Transverse colon (tissue), 4 donors: ENCODE measurements at regions not wholly inside any gene's neighbourhood (a gene's known extent, or its start where the extent isn't known, plus 50 kb on each side); places are given as distances from the start of the nearest gene placed in this dataset.

ENCODE experiments used
- DNase-seq: peaks from one replicate; pipeline ENCODE4 v3.0.0-alpha.2; 2019
- H3K27ac ChIP-seq, 4 donors: fragments of 200-600 bp; sonication (generic); 2 replicates each; pipeline ENCODE4 v1.5.1; 2016 to 2018; ENCODE audit warnings: inconsistent platforms in 4 of 4
- H3K27me3 ChIP-seq: fragments of 200-600 bp; sonication (generic); 2 replicates; pipeline ENCODE4 v1.5.1; 2017; ENCODE audit warnings: inconsistent platforms
- H3K36me3 ChIP-seq, 4 donors: fragments of 200-600 bp; sonication (generic); 2 replicates each; pipeline ENCODE4 v1.5.1; 2017 to 2019; ENCODE audit warnings: inconsistent platforms in 4 of 4
- H3K4me1 ChIP-seq, 4 donors: fragments of 200-600 bp; sonication (generic); 2 replicates each; pipeline ENCODE4 v1.5.1; 2017 to 2020; ENCODE audit warnings: inconsistent platforms in 4 of 4
- H3K4me3 ChIP-seq, 4 donors: fragments of 200-600 bp; sonication (generic); 1 replicate in 1 of 4; 2 replicates in 3 of 4; pipeline versions ENCODE4 v1.5.1 to v1.6.1; 2017 to 2019; ENCODE audit warnings: inconsistent platforms in 4 of 4
- H3K9me3 ChIP-seq, 2 donors: fragments of 200-600 bp; sonication (generic); 2 replicates each; pipeline ENCODE4 v1.5.1; 2017 to 2019; ENCODE audit warnings: inconsistent platforms in 2 of 2
- EP300 ChIP-seq: sonication (generic); formaldehyde crosslinking; IDR thresholded peaks from one replicate; pipeline ENCODE4 v1.6.1; 2017; ENCODE audit warnings: antibody characterized with exemption, low read depth
- POLR2A ChIP-seq: fragments of 450-650 bp; IDR thresholded peaks from one replicate; pipeline ENCODE4 v1.6.1; 2016; ENCODE audit warnings: antibody characterized with exemption, mild to moderate bottlenecking, moderate library complexity
- POLR2AphosphoS5 ChIP-seq, 3 donors: sonication (generic); formaldehyde crosslinking; IDR thresholded peaks; one replicate each; pipeline ENCODE4 v1.6.1; 2016; ENCODE audit warnings: antibody characterized with exemption in 3 of 3
- WGBS, 2 donors: methylation state at CpG; one replicate each; pipeline ENCODE4 v1.1.5; 2018; ENCODE audit warnings: low coverage in 1 of 2; 5-methylcytosine and 5-hydroxymethylcytosine counted together
- in situ Hi-C, 4 donors: fragments of 200-750 bp; cut with MboI; loops; one replicate each; pipeline versions ENCODE4 v1.15.0 to v1.15.1; 2017; ENCODE audit warnings: low sequenced_read_pairs in 3 of 4, low pct_ligation_motif_present in 1 of 4, low pct_unique_long_range_greater_than_20kb in 1 of 4
- intact Hi-C: fragments of 100-400 bp; cut with DNase I; formaldehyde crosslinking; loops from one replicate; pipeline ENCODE4 v1.15.1; 2023; ENCODE audit warnings: low total_unique reads
- TF ChIP-seq, protein P1 (sequence below), 5 experiments: fragments of 200-600 bp in 3 of 5; fragments of 450-650 bp in 2 of 5; sonication (generic) in 3 of 5; IDR thresholded peaks; 1 replicate in 2 of 5; 2 replicates in 3 of 5; pipeline ENCODE4 v1.5.1; 2016 to 2017; ENCODE audit warnings: antibody characterized with exemption in 5 of 5, inconsistent platforms in 3 of 5, mild to moderate bottlenecking in 2 of 5, moderate library complexity in 1 of 5

GRCh38 chr4:41853973-41854372, 81.3 kb upstream of the TMEM33 start:
- no peaks in the 10 kb centered on the region for H3K36me3 ChIP-seq
- 73 to 80% methylated on average over 2 of the region's 2 CpGs for WGBS, 2 donors
- intact Hi-C loops (no loop called here), in situ Hi-C loops (no loop called here)
- TF ChIP-seq POLR2A: no peak
- TF ChIP-seq, protein P1, sequence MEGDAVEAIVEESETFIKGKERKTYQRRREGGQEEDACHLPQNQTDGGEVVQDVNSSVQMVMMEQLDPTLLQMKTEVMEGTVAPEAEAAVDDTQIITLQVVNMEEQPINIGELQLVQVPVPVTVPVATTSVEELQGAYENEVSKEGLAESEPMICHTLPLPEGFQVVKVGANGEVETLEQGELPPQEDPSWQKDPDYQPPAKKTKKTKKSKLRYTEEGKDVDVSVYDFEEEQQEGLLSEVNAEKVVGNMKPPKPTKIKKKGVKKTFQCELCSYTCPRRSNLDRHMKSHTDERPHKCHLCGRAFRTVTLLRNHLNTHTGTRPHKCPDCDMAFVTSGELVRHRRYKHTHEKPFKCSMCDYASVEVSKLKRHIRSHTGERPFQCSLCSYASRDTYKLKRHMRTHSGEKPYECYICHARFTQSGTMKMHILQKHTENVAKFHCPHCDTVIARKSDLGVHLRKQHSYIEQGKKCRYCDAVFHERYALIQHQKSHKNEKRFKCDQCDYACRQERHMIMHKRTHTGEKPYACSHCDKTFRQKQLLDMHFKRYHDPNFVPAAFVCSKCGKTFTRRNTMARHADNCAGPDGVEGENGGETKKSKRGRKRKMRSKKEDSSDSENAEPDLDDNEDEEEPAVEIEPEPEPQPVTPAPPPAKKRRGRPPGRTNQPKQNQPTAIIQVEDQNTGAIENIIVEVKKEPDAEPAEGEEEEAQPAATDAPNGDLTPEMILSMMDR (IDR thresholded peaks at IDR 0.05): no peak
- no peak for TF ChIP-seq POLR2AphosphoS5 (IDR thresholded peaks at IDR 0.05)
- TF ChIP-seq EP300: no peak
- no peak for DNase-seq
- peaks cover 31% of the 10 kb centered on the region for H3K27me3 ChIP-seq
- no peaks in the 10 kb centered on the region for H3K4me1 ChIP-seq
- H3K27ac ChIP-seq: no peak overlapping the region
- no peaks in the 10 kb centered on the region for H3K9me3 ChIP-seq
- no peak overlapping the region for H3K4me3 ChIP-seq

- Histone ChIP-seq H3K27me3 (peaks cover 16% of the 10 kb centered on the region), H3K4me1 (no peaks in the 10 kb centered on the region), H3K9me3 (no peaks in the 10 kb centered on the region), H3K36me3 (no peaks in the 10 kb centered on the region), H3K27ac (no peak overlapping the region), H3K4me3 (no peak overlapping the region)
- 43 to 48% methylated on average over 2 of the region's 2 CpGs for WGBS, 2 donors
- TF ChIP-seq EP300 (no peak), POLR2AphosphoS5 (IDR thresholded peaks at IDR 0.05) (no peak), POLR2A (no peak)
- TF ChIP-seq, protein P1 (IDR thresholded peaks at IDR 0.05): no peak
- DNase-seq: no peak
- in situ Hi-C loops (no loop called here), intact Hi-C loops (no loop called here)
Observed at GRCh38 chr4:41852229-41852628, 83.0 kb upstream of the TMEM33 start.

- peaks cover 9% of the 10 kb centered on the region for H3K27me3 ChIP-seq
- H3K4me3 ChIP-seq: no peak overlapping the region
- no peak for TF ChIP-seq POLR2AphosphoS5 (IDR thresholded peaks at IDR 0.05)
- TF ChIP-seq, protein P1 (IDR thresholded peaks at IDR 0.05): no peak
- no peak for TF ChIP-seq POLR2A
- no peak for TF ChIP-seq EP300
- in situ Hi-C loops: no loop called here
- no peaks in the 10 kb centered on the region for H3K4me1 ChIP-seq
- H3K36me3 ChIP-seq: no peaks in the 10 kb centered on the region
- DNase-seq: no peak
- 62 to 83% methylated on average over 2 of the region's 2 CpGs for WGBS, 2 donors
- no peaks in the 10 kb centered on the region for H3K9me3 ChIP-seq
- H3K27ac ChIP-seq: no peak overlapping the region
- intact Hi-C loops: no loop called here
Observed at GRCh38 chr4:41851621-41852020, 83.6 kb upstream of the TMEM33 start.

GRCh38 chr4:41844327-41844726, 90.9 kb upstream of the TMEM33 start:
- in situ Hi-C loops: no loop called here
- Histone ChIP-seq H3K27me3 (peaks cover 5% of the 10 kb centered on the region), H3K27ac (no peak overlapping the region), H3K4me1 (no peaks in the 10 kb centered on the region), H3K9me3 (no peaks in the 10 kb centered on the region), H3K36me3 (no peaks in the 10 kb centered on the region), H3K4me3 (no peak overlapping the region)
- TF ChIP-seq POLR2A: no peak
- TF ChIP-seq, protein P1 (IDR thresholded peaks at IDR 0.05): no peak
- TF ChIP-seq EP300: no peak
- TF ChIP-seq POLR2AphosphoS5 (IDR thresholded peaks at IDR 0.05): no peak
- intact Hi-C loops: no loop called here
- DNase-seq: no peak
